B cell (primary cell): ENCODE measurements at regions not wholly inside any gene's neighbourhood (a gene's known extent, or its start where the extent isn't known, plus 50 kb on each side); places are given as distances from the start of the nearest gene placed in this dataset. TPM values are rescaled to one million over a fixed set of nuclear protein-coding genes. Genes with fewer than 3 reads are reported as not detected.

Source experiments
- small RNA-seq: library from RNA; depleted of rRNA; stranded (forward); fragments of <200 nt; gene quantifications from one replicate; pipeline ENCODE3, GENCODE V24; 2012; ENCODE audit warnings: low replicate concordance, low read depth; ENCODE audit not compliant: insufficient read length

Small RNA genes in the stretch of these regions (small RNA-seq; reads per million reads assigned to genes)
- not detected for gene RF00019
